GM10266 (cell line): ENCODE measurements at regions not wholly inside any gene's neighbourhood (a gene's known extent, or its start where the extent isn't known, plus 50 kb on each side); places are given as distances from the start of the nearest gene placed in this dataset.

Experiments
- DNase-seq: peaks from one replicate; pipeline ENCODE4 v3.0.0; 2012; ENCODE audit errors: extremely low spot score
- CTCF ChIP-seq: IDR thresholded peaks from 2 replicates; pipeline ENCODE4 v1.5.1; 2012; ENCODE audit warnings: mild to moderate bottlenecking, low read depth; ENCODE audit not compliant: control insufficient read depth, insufficient read depth; ENCODE audit errors: missing control alignments

GRCh38 chr3:118075873-118076272 lies 958.8 kb downstream of the IGSF11 start:
- DNase-seq, result no peak
- no peak for TF ChIP-seq CTCF

GRCh38 chr3:118077332-118077731 lies 957.3 kb downstream of the IGSF11 start:
- TF ChIP-seq CTCF, result no peak
- DNase-seq, result no peak

- no peak for TF ChIP-seq CTCF
- no peak for DNase-seq
These were observed 953.8 kb downstream of the IGSF11 start for GRCh38 chr3:118080889-118081288.

GRCh38 chr3:118088696-118089095 lies 946.0 kb downstream of the IGSF11 start:
- DNase-seq, result no peak
- TF ChIP-seq CTCF, result no peak

GRCh38 chr3:118089563-118089962 lies 945.1 kb downstream of the IGSF11 start:
- no peak for TF ChIP-seq CTCF
- no peak for DNase-seq

GRCh38 chr3:118097226-118097625 lies 937.4 kb downstream of the IGSF11 start:
- no peak for TF ChIP-seq CTCF
- no peak for DNase-seq

- DNase-seq, result no peak
- TF ChIP-seq CTCF, result no peak
These were observed 937.0 kb downstream of the IGSF11 start for GRCh38 chr3:118097660-118098059.

- TF ChIP-seq CTCF, result no peak
- DNase-seq, result no peak
These were observed 935.8 kb downstream of the IGSF11 start for GRCh38 chr3:118098827-118099226.
